ENCODE measurements at regions not wholly inside any gene's neighbourhood (a gene's known extent, or its start where the extent isn't known, plus 50 kb on each side); places are given as distances from the start of the nearest gene placed in this dataset.
"Not testable (repeated sequence)": the region's sequence is repeated elsewhere in the genome, so short reads cannot be mapped to it uniquely, and the experiment has no call there.

DNA sequence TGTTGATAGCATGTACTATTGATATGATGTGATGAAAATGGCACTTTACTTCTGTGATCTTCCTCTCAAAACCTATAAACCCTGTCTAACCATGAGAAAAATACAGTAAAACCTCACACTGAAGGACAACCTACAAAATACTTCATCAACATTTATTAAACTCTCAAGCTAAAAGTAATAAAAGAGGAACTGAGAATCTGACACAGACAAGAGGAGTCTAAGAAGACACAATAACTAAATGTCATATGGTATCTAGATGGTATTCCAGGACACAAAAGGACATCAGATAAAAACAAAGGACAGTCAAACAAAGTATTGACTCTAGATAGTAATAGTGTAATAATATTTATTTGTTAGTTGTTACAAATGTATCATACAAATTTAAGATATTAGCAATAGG is 655.3 kb downstream of the SH3BGRL start:
- no peaks in the 10 kb centered on the region for H3K4me1 Mint-ChIP-seq
- no peak overlapping the region for H3K4me3 Mint-ChIP-seq
- ATAC-seq (ENCODE audit: low read depth in 2 of 2) (no peak), DNase-seq (no peak)
- H3K27me3 Mint-ChIP-seq = no peaks in the 10 kb centered on the region
- H3K36me3 Mint-ChIP-seq = no peaks in the 10 kb centered on the region
- H3K9me3 Mint-ChIP-seq = peaks cover 0 to 16% (median 5%) of the 10 kb centered on the region in 7 donors
- H3K27ac Mint-ChIP-seq = no peak overlapping the region

DNA sequence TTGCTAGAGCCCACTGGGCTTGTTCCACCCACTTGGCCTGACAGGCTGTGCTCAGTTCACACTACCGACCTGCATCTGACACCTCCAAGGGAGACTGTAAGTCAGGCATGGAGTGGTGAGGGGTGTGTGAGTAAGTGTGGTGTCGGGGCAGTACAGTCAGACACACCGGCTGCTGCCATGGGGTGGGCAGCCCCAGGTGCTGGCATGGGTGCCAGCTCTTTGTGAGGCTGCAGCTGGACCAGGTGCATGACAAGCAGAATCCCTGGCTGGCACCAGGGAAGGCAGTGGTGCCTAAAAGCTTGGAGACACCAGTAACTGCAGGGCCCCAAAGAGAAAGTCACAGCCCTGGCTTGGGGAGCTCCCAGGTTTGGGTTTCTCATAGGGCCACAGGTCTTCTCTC is 665.0 kb downstream of the SH3BGRL start:
- Mint-ChIP-seq H3K27me3 (no peaks in the 10 kb centered on the region), H3K27ac (no peak overlapping the region), H3K4me3 (no peak overlapping the region), H3K4me1 (no peaks in the 10 kb centered on the region), H3K36me3 (peaks cover 0 to 8% of the 10 kb centered on the region in 2 donors), H3K9me3 (peaks cover 5 to 26% (median 18%) of the 10 kb centered on the region in 7 donors)
- ATAC-seq (ENCODE audit: low read depth in 2 of 2) (no peak), DNase-seq (no peak)

GRCh38 chrX:81868979-81869378 is 667.1 kb downstream of the SH3BGRL start:
- H3K36me3 Mint-ChIP-seq = peaks cover 0 to 8% of the 10 kb centered on the region in 2 donors
- DNase-seq (no peak), ATAC-seq (ENCODE audit: low read depth in 2 of 2) (no peak)
- peaks cover 5 to 35% (median 20%) of the 10 kb centered on the region in 7 donors for H3K9me3 Mint-ChIP-seq
- no peaks in the 10 kb centered on the region for H3K27me3 Mint-ChIP-seq
- no peak overlapping the region for H3K4me3 Mint-ChIP-seq
- no peak overlapping the region for H3K27ac Mint-ChIP-seq
- H3K4me1 Mint-ChIP-seq = no peaks in the 10 kb centered on the region

DNA sequence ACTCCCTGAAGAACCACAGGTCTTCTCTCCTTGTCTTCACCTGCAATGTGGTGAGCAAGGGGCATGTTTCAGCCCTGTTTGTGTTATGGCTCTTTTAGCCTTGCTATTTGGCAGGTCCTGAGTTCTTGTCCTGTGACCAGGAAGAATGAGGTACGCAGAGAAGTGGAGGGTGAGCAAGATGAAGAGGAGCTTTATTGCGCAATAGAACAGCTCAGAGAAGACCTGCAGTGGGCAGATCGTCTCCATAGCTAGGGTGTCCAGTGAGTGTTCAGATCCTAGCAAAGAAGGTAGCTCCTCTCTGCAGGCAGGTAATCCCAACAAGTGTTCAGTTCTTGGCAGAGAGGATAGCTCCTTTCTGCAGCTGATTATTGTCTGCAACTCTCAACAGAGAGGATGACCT is 672.9 kb downstream of the SH3BGRL start:
- Mint-ChIP-seq H3K9me3 (peaks cover 3 to 34% (median 11%) of the 10 kb centered on the region in 7 donors), H3K27me3 (no peaks in the 10 kb centered on the region), H3K4me3 (no peak overlapping the region), H3K27ac (no peak overlapping the region), H3K4me1 (no peaks in the 10 kb centered on the region), H3K36me3 (no peaks in the 10 kb centered on the region)
- no peak for ATAC-seq (ENCODE audit: low read depth in 2 of 2)
- DNase-seq = no peak

DNA sequence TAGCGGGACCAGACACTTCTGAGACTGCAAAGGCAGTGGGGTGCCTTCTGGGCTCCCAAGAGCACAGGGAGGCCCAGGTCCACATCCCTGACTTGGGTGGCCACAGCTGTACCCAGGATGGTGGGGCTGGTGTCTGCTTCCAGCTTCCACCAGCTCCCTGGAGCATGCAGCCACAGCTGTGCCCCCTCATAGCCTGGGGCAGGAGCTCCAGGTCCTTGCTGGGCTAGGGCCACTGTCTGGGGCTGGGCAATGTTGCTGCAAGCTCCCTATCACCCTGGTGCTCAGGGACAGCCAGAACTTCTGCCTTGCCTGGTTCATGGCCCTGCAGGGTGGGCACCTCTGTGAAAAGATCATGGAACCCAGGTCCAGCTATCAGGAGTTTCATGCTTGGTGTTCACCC is 673.9 kb downstream of the SH3BGRL start:
- DNase-seq (no peak), ATAC-seq (ENCODE audit: low read depth in 2 of 2) (no peak)
- Mint-ChIP-seq H3K27ac (no peak overlapping the region), H3K4me1 (no peaks in the 10 kb centered on the region), H3K9me3 (peaks cover 2 to 34% (median 11%) of the 10 kb centered on the region in 7 donors), H3K27me3 (no peaks in the 10 kb centered on the region), H3K36me3 (no peaks in the 10 kb centered on the region), H3K4me3 (no peak overlapping the region)

DNA sequence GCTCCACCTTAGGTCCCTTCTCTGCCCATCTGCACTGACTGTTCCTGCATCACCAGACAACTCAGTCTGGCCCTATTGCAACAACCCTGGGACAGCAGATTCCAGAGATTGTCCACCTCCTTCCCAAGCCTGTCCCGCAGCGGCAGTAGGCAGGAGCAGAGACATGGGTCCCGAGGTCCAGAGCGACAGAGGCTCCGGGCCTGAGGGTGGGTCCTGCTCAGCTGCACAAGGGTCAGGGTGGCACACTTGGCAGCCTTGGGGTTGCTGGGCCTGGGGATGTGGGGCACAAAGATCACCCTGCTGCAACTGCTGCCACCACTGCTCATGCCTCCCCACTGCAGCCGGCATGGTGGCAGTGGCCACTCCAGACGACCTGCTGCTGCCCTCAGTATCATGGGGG is 674.5 kb downstream of the SH3BGRL start:
- Mint-ChIP-seq H3K27me3 (no peaks in the 10 kb centered on the region), H3K27ac (no peak overlapping the region), H3K9me3 (peaks cover 2 to 33% (median 9%) of the 10 kb centered on the region in 7 donors), H3K4me3 (no peak overlapping the region), H3K36me3 (no peaks in the 10 kb centered on the region), H3K4me1 (no peaks in the 10 kb centered on the region)
- DNase-seq (no peak), ATAC-seq (ENCODE audit: low read depth in 2 of 2) (no peak)

GRCh38 chrX:81890521-81890920 is 688.6 kb downstream of the SH3BGRL start:
- Mint-ChIP-seq H3K27me3 (no peaks in the 10 kb centered on the region), H3K27ac (no peak overlapping the region), H3K4me3 (no peak overlapping the region), H3K36me3 (no peaks in the 10 kb centered on the region), H3K9me3 (peaks cover 0 to 2% (median 0%) of the 10 kb centered on the region in 7 donors), H3K4me1 (no peaks in the 10 kb centered on the region)
- DNase-seq = no peak
- no peak for ATAC-seq (ENCODE audit: low read depth in 2 of 2)

DNA sequence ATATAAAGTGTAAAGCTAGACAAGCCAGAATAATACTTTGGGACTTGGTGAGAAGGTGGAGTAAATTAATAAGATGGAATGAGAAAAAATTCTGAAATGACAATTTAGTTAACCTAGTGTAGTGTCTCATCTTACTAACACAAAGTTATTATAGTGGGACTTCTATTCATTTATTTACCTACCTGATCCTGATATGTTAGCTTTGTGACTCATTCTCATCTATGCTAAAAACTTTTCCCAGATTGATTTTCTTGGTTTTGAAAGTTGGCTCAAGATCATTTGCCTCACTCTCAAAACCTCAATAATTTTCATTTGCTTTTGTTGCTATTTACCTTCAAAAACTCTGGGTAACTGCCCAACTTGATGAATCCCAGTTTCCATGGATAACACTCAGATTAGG is 698.6 kb downstream of the SH3BGRL start:
- H3K4me3 Mint-ChIP-seq = no peak overlapping the region
- H3K27me3 Mint-ChIP-seq = no peaks in the 10 kb centered on the region
- ATAC-seq (ENCODE audit: low read depth in 2 of 2) = no peak
- no peaks in the 10 kb centered on the region for H3K36me3 Mint-ChIP-seq
- DNase-seq = no peak
- H3K9me3 Mint-ChIP-seq = peaks cover 0 to 5% (median 0%) of the 10 kb centered on the region in 7 donors
- no peak overlapping the region for H3K27ac Mint-ChIP-seq
- H3K4me1 Mint-ChIP-seq = no peaks in the 10 kb centered on the region

DNA sequence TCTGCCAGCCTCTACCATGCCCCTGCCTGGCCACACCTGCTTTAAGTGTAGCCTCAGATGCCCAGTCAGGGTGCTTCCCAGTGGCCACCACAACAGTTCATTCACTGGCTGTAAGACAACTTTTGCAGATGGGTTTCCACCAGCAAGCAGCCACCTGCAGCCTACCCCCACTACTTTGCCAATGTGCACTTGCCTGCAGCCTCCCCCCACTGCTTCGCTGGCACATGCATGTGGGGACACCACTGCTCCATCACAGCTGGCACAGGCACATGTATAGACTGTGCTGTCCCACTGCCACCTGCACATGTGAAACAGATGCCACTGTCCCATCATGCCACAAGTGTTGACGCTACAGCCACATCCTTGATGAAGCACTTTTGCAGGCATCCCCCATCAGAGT is 723.9 kb downstream of the SH3BGRL start:
- H3K27me3 Mint-ChIP-seq = no peaks in the 10 kb centered on the region
- H3K4me3 Mint-ChIP-seq = no peak overlapping the region
- no peak overlapping the region for H3K27ac Mint-ChIP-seq
- no peaks in the 10 kb centered on the region for H3K4me1 Mint-ChIP-seq
- H3K36me3 Mint-ChIP-seq = no peaks in the 10 kb centered on the region
- H3K9me3 Mint-ChIP-seq = peaks cover 0 to 6% (median 2%) of the 10 kb centered on the region in 7 donors
- DNase-seq (no peak), ATAC-seq (ENCODE audit: low read depth in 2 of 2) (no peak)

DNA sequence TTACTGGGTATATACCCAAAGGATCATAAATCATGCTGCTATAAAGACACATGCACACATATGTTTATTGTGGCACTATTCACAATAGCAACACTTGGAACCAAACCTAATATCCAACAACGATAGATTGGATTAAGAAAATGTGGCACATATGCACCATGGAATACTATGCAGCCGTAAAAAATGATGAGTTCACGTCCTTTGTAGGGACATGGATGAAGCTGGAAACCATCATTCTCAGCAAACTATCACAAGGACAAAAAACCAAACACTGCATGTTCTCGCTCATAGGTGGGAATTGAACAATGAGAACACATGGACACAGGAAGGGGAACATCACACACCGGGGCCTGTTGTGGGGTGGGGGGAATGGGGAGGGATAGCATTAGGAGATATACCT is 744.0 kb downstream of the SH3BGRL start:
- not testable (repeated sequence) for H3K9me3 Mint-ChIP-seq; H3K4me3 Mint-ChIP-seq; DNase-seq; ATAC-seq (ENCODE audit: low read depth in 2 of 2); H3K36me3 Mint-ChIP-seq; H3K4me1 Mint-ChIP-seq; H3K27me3 Mint-ChIP-seq; H3K27ac Mint-ChIP-seq

- Mint-ChIP-seq H3K27me3 (no peaks in the 10 kb centered on the region), H3K27ac (no peak overlapping the region), H3K9me3 (peaks cover 0 to 4% (median 0%) of the 10 kb centered on the region in 7 donors), H3K36me3 (no peaks in the 10 kb centered on the region), H3K4me1 (no peaks in the 10 kb centered on the region), H3K4me3 (no peak overlapping the region)
- ATAC-seq (ENCODE audit: low read depth in 2 of 2) (no peak), DNase-seq (no peak)
These were observed 755.4 kb downstream of the SH3BGRL start for GRCh38 chrX:81957318-81957717.

DNA sequence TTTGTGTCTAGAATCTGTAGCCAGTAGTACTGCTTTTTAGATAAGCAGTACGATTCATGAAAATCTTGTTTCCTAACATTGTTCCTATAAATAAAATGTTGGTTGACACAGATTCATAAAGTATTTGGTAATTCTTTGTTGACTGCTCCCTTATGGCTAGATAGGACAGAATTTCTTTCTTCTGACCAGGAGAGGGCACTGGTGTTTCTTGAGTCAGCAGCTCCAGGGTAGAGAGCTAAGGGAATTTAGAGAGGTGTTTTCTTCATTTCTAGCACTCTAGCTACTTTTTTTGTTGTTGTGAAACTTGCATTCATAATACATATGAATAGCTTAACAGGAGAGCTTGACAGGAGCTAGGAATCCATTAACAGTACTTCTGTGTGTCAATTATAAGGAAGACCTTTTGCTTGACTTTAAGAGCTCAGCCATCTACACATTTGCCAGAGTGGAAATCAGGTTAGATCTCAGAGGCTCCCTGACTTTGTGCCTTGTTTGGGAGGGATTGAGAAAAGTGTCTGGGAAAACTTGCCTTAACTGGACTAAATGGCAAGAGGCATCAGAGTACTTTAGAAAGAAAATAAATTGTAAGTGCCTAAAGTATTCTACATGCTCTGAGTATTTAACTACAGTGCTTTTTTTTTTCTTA is 756.1 kb downstream of the SH3BGRL start:
- Mint-ChIP-seq H3K27me3 (no peaks in the 10 kb centered on the region), H3K36me3 (no peaks in the 10 kb centered on the region), H3K9me3 (peaks cover 0 to 4% (median 0%) of the 10 kb centered on the region in 7 donors), H3K4me1 (no peaks in the 10 kb centered on the region), H3K27ac (no peak overlapping the region), H3K4me3 (no peak overlapping the region)
- no peak for DNase-seq
- no peak for ATAC-seq (ENCODE audit: low read depth in 2 of 2)

DNA sequence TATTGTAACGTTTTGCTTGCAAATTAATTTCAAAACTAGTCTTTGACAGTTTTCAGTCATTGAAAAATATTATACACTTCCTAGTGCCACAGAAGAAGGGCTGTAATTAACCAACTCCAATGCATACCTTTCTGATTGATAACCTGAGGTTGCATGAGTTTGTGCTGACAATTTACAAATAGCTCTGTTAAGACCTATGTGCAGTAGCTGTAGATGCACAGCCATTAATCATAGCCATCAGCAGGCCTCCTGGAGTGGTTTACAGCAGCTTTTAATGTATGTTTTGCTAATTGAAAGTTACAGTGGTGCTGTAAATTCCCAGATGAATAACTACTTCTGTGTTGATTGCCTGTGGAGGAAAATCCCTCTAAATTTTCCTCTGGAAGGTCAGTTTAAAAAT is 758.1 kb downstream of the SH3BGRL start:
- Mint-ChIP-seq H3K27ac (no peak overlapping the region), H3K36me3 (no peaks in the 10 kb centered on the region), H3K4me1 (no peaks in the 10 kb centered on the region), H3K27me3 (no peaks in the 10 kb centered on the region), H3K4me3 (no peak overlapping the region), H3K9me3 (peaks cover 0 to 7% (median 0%) of the 10 kb centered on the region in 7 donors)
- ATAC-seq (ENCODE audit: low read depth in 2 of 2) (no peak), DNase-seq (no peak)

DNA sequence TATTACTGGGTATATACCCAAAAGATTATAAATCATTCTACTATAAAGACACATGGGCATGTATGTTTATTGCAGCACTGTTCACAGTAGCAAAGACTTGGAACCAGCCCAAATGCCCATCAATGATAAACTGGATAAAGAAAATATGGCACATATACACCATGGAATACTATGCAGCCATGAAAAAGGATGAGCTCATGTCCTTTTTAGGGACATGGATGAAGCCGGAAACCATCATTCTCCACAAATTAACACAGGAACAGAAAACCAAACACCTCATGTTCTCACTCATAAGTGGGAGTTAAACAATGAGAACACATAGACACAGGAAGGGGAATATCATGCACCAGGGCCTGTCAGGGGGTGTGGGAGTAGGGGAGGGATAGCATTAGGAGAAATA is 772.5 kb downstream of the SH3BGRL start:
- not testable (repeated sequence) for ATAC-seq (ENCODE audit: low read depth in 2 of 2); DNase-seq; H3K4me1 Mint-ChIP-seq; H3K27ac Mint-ChIP-seq; H3K4me3 Mint-ChIP-seq; H3K27me3 Mint-ChIP-seq; H3K36me3 Mint-ChIP-seq
- H3K9me3 Mint-ChIP-seq = peaks cover 0 to 18% (median 9%) of the 10 kb centered on the region in 7 donors
